ENCODE measurements at regions not wholly inside any gene's neighbourhood (a gene's known extent, or its start where the extent isn't known, plus 50 kb on each side); places are given as distances from the start of the nearest gene placed in this dataset.

GRCh38 chrX:94977562-94977961 lies 1303.6 kb downstream of the FAM133A start:
- H3K4me1 ChIP-seq (ENCODE audit: insufficient read depth): peaks cover 8% of the 10 kb centered on the region
- Mint-ChIP-seq H3K4me1 (no peaks in the 10 kb centered on the region), H3K27me3 (ENCODE audit: insufficient read depth, low read depth, poor library complexity) (no peaks in the 10 kb centered on the region), H3K36me3 (ENCODE audit: low read depth) (no peaks in the 10 kb centered on the region; the same call in 2 of the 3 replicates), H3K9me3 (no peaks in the 10 kb centered on the region; the same call in 1 of the 3 replicates), H3K27ac (no peak overlapping the region), H3K4me3 (no peak overlapping the region)
- ATAC-seq (no peak), DNase-seq (ENCODE audit: low spot score) (no peak)
- H3K4me3 ChIP-seq: no peak overlapping the region
- H3K27me3 ChIP-seq (ENCODE audit: insufficient read depth): no peaks in the 10 kb centered on the region
- no peak overlapping the region for H3K27ac ChIP-seq (ENCODE audit: low read depth)
- H3K4me2 ChIP-seq: no peak overlapping the region
- no peaks in the 10 kb centered on the region for H3K9me2 ChIP-seq (ENCODE audit: insufficient read depth)
- no peak overlapping the region for H2AFZ ChIP-seq
- no peaks in the 10 kb centered on the region for H4K20me1 ChIP-seq (replicated peaks; ENCODE audit: insufficient read depth)
- TF ChIP-seq POLR2AphosphoS5 (IDR thresholded peaks at IDR 0.05; ENCODE audit: low read depth): no peak
- TF ChIP-seq, protein P1, sequence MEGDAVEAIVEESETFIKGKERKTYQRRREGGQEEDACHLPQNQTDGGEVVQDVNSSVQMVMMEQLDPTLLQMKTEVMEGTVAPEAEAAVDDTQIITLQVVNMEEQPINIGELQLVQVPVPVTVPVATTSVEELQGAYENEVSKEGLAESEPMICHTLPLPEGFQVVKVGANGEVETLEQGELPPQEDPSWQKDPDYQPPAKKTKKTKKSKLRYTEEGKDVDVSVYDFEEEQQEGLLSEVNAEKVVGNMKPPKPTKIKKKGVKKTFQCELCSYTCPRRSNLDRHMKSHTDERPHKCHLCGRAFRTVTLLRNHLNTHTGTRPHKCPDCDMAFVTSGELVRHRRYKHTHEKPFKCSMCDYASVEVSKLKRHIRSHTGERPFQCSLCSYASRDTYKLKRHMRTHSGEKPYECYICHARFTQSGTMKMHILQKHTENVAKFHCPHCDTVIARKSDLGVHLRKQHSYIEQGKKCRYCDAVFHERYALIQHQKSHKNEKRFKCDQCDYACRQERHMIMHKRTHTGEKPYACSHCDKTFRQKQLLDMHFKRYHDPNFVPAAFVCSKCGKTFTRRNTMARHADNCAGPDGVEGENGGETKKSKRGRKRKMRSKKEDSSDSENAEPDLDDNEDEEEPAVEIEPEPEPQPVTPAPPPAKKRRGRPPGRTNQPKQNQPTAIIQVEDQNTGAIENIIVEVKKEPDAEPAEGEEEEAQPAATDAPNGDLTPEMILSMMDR (conservative IDR thresholded peaks at IDR 0.05; ENCODE audit: low read depth in 2 of 2): 0 out of 4 replicates have a peak, but pooled peaks of 1 of the 2 experiments have one; percentile 11
- H3K36me3 ChIP-seq (ENCODE audit: insufficient read depth): no peaks in the 10 kb centered on the region
- H3K79me2 ChIP-seq (replicated peaks; ENCODE audit: insufficient read depth): no peaks in the 10 kb centered on the region
- H3F3A ChIP-seq (replicated peaks; ENCODE audit: low read depth): no peaks in the 10 kb centered on the region

- H3F3A ChIP-seq (replicated peaks; ENCODE audit: low read depth): no peaks in the 10 kb centered on the region
- H3K9me2 ChIP-seq (ENCODE audit: insufficient read depth): no peaks in the 10 kb centered on the region
- H4K20me1 ChIP-seq (replicated peaks; ENCODE audit: insufficient read depth): no peaks in the 10 kb centered on the region
- no peak overlapping the region for H3K4me2 ChIP-seq
- no peaks in the 10 kb centered on the region for H3K27me3 Mint-ChIP-seq (ENCODE audit: insufficient read depth, low read depth, poor library complexity)
- ATAC-seq (no peak), DNase-seq (ENCODE audit: low spot score) (no peak)
- no peaks in the 10 kb centered on the region for H3K79me2 ChIP-seq (replicated peaks; ENCODE audit: insufficient read depth)
- H3K27me3 ChIP-seq (ENCODE audit: insufficient read depth): no peaks in the 10 kb centered on the region
- no peak overlapping the region for H3K27ac Mint-ChIP-seq
- no peak overlapping the region for H3K27ac ChIP-seq (ENCODE audit: low read depth)
- H3K4me3 Mint-ChIP-seq: no peak overlapping the region
- H3K4me1 Mint-ChIP-seq: no peaks in the 10 kb centered on the region
- no peak overlapping the region for H3K4me3 ChIP-seq
- no peaks in the 10 kb centered on the region for H3K36me3 ChIP-seq (ENCODE audit: insufficient read depth)
- H2AFZ ChIP-seq: no peak overlapping the region
- no peaks in the 10 kb centered on the region; the same call in 2 of the 3 replicates for H3K9me3 Mint-ChIP-seq
- peaks cover 8% of the 10 kb centered on the region for H3K4me1 ChIP-seq (ENCODE audit: insufficient read depth)
- no peaks in the 10 kb centered on the region; the same call in 2 of the 3 replicates for H3K36me3 Mint-ChIP-seq (ENCODE audit: low read depth)
- no peak for TF ChIP-seq ZNF114 (CRISPR knock-in tag; IDR thresholded peaks at IDR 0.05)
- no peak for TF ChIP-seq NANOG (IDR thresholded peaks at IDR 0.05; ENCODE audit: borderline replicate concordance)
- TF ChIP-seq, protein P1 (conservative IDR thresholded peaks at IDR 0.05; ENCODE audit: low read depth in 2 of 2): no peak
- no peak for TF ChIP-seq ZNF331 (CRISPR knock-in tag; IDR thresholded peaks at IDR 0.05; ENCODE audit: low read depth)
- no peak for TF ChIP-seq STAT1 (IDR thresholded peaks at IDR 0.05; ENCODE audit: unreplicated experiment)
- TF ChIP-seq POLR2AphosphoS5 (IDR thresholded peaks at IDR 0.05; ENCODE audit: low read depth): no peak
- TF ChIP-seq EZH2 (IDR thresholded peaks at IDR 0.05; ENCODE audit: low read depth, unreplicated experiment): no peak
- no peak for TF ChIP-seq EZH2phosphoT487 (IDR thresholded peaks at IDR 0.05; ENCODE audit: unreplicated experiment)
- TF ChIP-seq CREB1 (CRISPR knock-in tag; IDR thresholded peaks at IDR 0.05; ENCODE audit: low read depth): no peak
- TF ChIP-seq ZNF462 (CRISPR knock-in tag; IDR thresholded peaks at IDR 0.05): no peak
Observed at GRCh38 chrX:94977986-94978385, 1304.0 kb downstream of the FAM133A start.

All from GM23338 (cell line).